WTC11 (cell line): ENCODE measurements at regions not wholly inside any gene's neighbourhood (a gene's known extent, or its start where the extent isn't known, plus 50 kb on each side); places are given as distances from the start of the nearest gene placed in this dataset.

Experiments
- ATAC-seq: fragments of 200-7000 bp; cut with Tn5 transposase; 2 replicates; pipeline ENCODE4 v1.10.0; 2021; ENCODE audit warnings: mild to moderate bottlenecking, moderate library complexity
- CTCF ChIA-PET: fragments of 300-600 bp; sonication (Branson Sonifier 250); formaldehyde crosslinking; loops from one replicate; lab custom pipeline; 2021; ENCODE audit warnings: antibody characterized with exemption; lab: Charles Lee
- POLR2A ChIA-PET: fragments of 350-600 bp; sonication (Branson Sonifier 250); formaldehyde crosslinking; loops from one replicate; lab custom pipeline; 2021; ENCODE audit warnings: antibody characterized with exemption; lab: Charles Lee
- DNase-seq: peaks from one replicate; pipeline ENCODE4 v3.0.0; 2021; ENCODE audit warnings: low spot score
- H3K27ac Mint-ChIP-seq: 2 replicates; pipeline ENCODE4 v1.8.0; 2021; ENCODE audit warnings: mixed read lengths
- H3K27me3 Mint-ChIP-seq: 2 replicates; pipeline ENCODE4 v1.8.0; 2021; ENCODE audit warnings: low read depth, mild to moderate bottlenecking, moderate library complexity, mixed read lengths
- H3K36me3 Mint-ChIP-seq: 2 replicates; pipeline ENCODE4 v1.8.0; 2021; ENCODE audit warnings: mixed read lengths
- H3K4me1 Mint-ChIP-seq: 2 replicates; pipeline ENCODE4 v1.8.0; 2022; ENCODE audit warnings: mixed read lengths
- H3K4me3 Mint-ChIP-seq: 2 replicates; pipeline ENCODE4 v1.8.0; 2021; ENCODE audit warnings: mild to moderate bottlenecking, moderate library complexity, mixed read lengths
- H3K9me3 Mint-ChIP-seq: 2 replicates; pipeline ENCODE4 v1.8.0; 2021; ENCODE audit warnings: mixed read lengths
- ATF1 ChIP-seq: sonication (generic); formaldehyde crosslinking; IDR thresholded peaks from 2 replicates; pipeline ENCODE4 v1.8.1; 2023; ENCODE audit warnings: mild to moderate bottlenecking, moderate library complexity, missing genetic modification reagents
- EMX1 ChIP-seq: fragments of 250-450 bp; sonication (Bioruptor Pico); IDR thresholded peaks from 2 replicates; pipeline ENCODE4 v1.8.0; 2021; ENCODE audit warnings: mild to moderate bottlenecking
- ERG ChIP-seq: fragments of 250-450 bp; sonication (Bioruptor Pico); IDR thresholded peaks from 2 replicates; pipeline ENCODE4 v1.8.0; 2021; ENCODE audit warnings: mild to moderate bottlenecking
- ESRRA ChIP-seq: sonication (generic); formaldehyde crosslinking; IDR thresholded peaks from 2 replicates; pipeline ENCODE4 v1.8.1; 2022; ENCODE audit warnings: mild to moderate bottlenecking, missing genetic modification reagents, borderline replicate concordance
- FOXK1 ChIP-seq: sonication (generic); formaldehyde crosslinking; IDR thresholded peaks from 2 replicates; pipeline ENCODE4 v1.8.0; 2022; ENCODE audit warnings: mild to moderate bottlenecking, moderate library complexity, missing genetic modification reagents
- FOXP1 ChIP-seq: sonication (generic); formaldehyde crosslinking; IDR thresholded peaks from 2 replicates; pipeline ENCODE4 v1.8.0; 2022; ENCODE audit warnings: missing genetic modification reagents, mild to moderate bottlenecking, moderate library complexity, borderline replicate concordance
- GTF2I ChIP-seq: fragments of 250-450 bp; sonication (Bioruptor Pico); conservative IDR thresholded peaks from 2 replicates; pipeline ENCODE4 v1.4.0; 2021; ENCODE audit warnings: mild to moderate bottlenecking
- IRF2 ChIP-seq: sonication (generic); formaldehyde crosslinking; IDR thresholded peaks from 2 replicates; pipeline ENCODE4 v1.8.0; 2022; ENCODE audit warnings: low read depth, missing genetic modification reagents, borderline replicate concordance
- JUN ChIP-seq: sonication (generic); formaldehyde crosslinking; IDR thresholded peaks from 2 replicates; pipeline ENCODE4 v1.8.0; 2023; ENCODE audit warnings: mild to moderate bottlenecking, missing genetic modification reagents
- KAT7 ChIP-seq: sonication (generic); formaldehyde crosslinking; IDR thresholded peaks from 2 replicates; pipeline ENCODE4 v1.8.1; 2023; ENCODE audit warnings: missing genetic modification reagents, mild to moderate bottlenecking, borderline replicate concordance
- MXD4 ChIP-seq: fragments of 250-450 bp; sonication (Bioruptor Pico); IDR thresholded peaks from 2 replicates; pipeline ENCODE4 v1.8.0; 2021; ENCODE audit warnings: mild to moderate bottlenecking, moderate library complexity, borderline replicate concordance
- NFATC4 ChIP-seq: fragments of 250-450 bp; sonication (Bioruptor Pico); IDR thresholded peaks from 2 replicates; pipeline ENCODE4 v1.9.0; 2021; ENCODE audit warnings: mild to moderate bottlenecking
- NR3C1 ChIP-seq: sonication (generic); formaldehyde crosslinking; conservative IDR thresholded peaks from 2 replicates; pipeline ENCODE4 v1.8.1; 2023; ENCODE audit warnings: low read depth, mild to moderate bottlenecking, missing genetic modification reagents
- PRRX2 ChIP-seq: fragments of 250-450 bp; sonication (Bioruptor Pico); IDR thresholded peaks from 2 replicates; pipeline ENCODE4 v1.8.0; 2021; ENCODE audit warnings: mild to moderate bottlenecking
- RELA ChIP-seq: sonication (generic); formaldehyde crosslinking; IDR thresholded peaks from 2 replicates; pipeline ENCODE4 v1.8.1; 2022; ENCODE audit warnings: missing genetic modification reagents, mild to moderate bottlenecking, borderline replicate concordance
- SMAD3 ChIP-seq: sonication (generic); formaldehyde crosslinking; IDR thresholded peaks from 2 replicates; pipeline ENCODE4 v1.8.0; 2022; ENCODE audit warnings: missing genetic modification reagents, mild to moderate bottlenecking, borderline replicate concordance
- SP1 ChIP-seq: sonication (generic); formaldehyde crosslinking; conservative IDR thresholded peaks from 2 replicates; pipeline ENCODE4 v1.8.1; 2022; ENCODE audit warnings: missing genetic modification reagents
- USF1 ChIP-seq: sonication (generic); formaldehyde crosslinking; IDR thresholded peaks from 2 replicates; pipeline ENCODE4 v1.8.0; 2022; ENCODE audit warnings: mild to moderate bottlenecking, missing genetic modification reagents
- ZBTB43 ChIP-seq: sonication (generic); formaldehyde crosslinking; IDR thresholded peaks from 2 replicates; pipeline ENCODE4 v1.8.1; 2023; ENCODE audit warnings: mild to moderate bottlenecking, missing genetic modification reagents
- ZMAT4 ChIP-seq: fragments of 250-450 bp; sonication (Bioruptor Pico); IDR thresholded peaks from 2 replicates; pipeline ENCODE4 v1.9.0; 2021; ENCODE audit warnings: mild to moderate bottlenecking
- ZNF232 ChIP-seq: sonication (generic); formaldehyde crosslinking; IDR thresholded peaks from 2 replicates; pipeline ENCODE4 v1.8.0; 2022; ENCODE audit warnings: mild to moderate bottlenecking, missing genetic modification reagents
- ZNF317 ChIP-seq: sonication (generic); formaldehyde crosslinking; IDR thresholded peaks from 2 replicates; pipeline ENCODE4 v1.8.1; 2023; ENCODE audit warnings: low read depth, mild to moderate bottlenecking, moderate library complexity, missing genetic modification reagents, borderline replicate concordance
- ZNF396 ChIP-seq: fragments of 250-450 bp; sonication (Bioruptor Pico); IDR thresholded peaks from 2 replicates; pipeline ENCODE4 v1.8.0; 2021; ENCODE audit warnings: mild to moderate bottlenecking, moderate library complexity, borderline replicate concordance
- ZNF423 ChIP-seq: fragments of 250-450 bp; sonication (Bioruptor Pico); IDR thresholded peaks from 2 replicates; pipeline ENCODE4 v2.1.2; 2022; ENCODE audit warnings: mild to moderate bottlenecking, moderate library complexity
- ZNF425 ChIP-seq: fragments of 250-450 bp; sonication (Bioruptor Pico); conservative IDR thresholded peaks from 2 replicates; pipeline ENCODE4 v1.9.0; 2021; ENCODE audit warnings: mild to moderate bottlenecking
- TF ChIP-seq, protein P1 (sequence below): sonication (generic); formaldehyde crosslinking; IDR thresholded peaks from 2 replicates; pipeline ENCODE4 v1.8.1; 2023; ENCODE audit warnings: mild to moderate bottlenecking, missing genetic modification reagents, moderate library complexity
- TF ChIP-seq, protein P2 (sequence below): sonication (generic); formaldehyde crosslinking; IDR thresholded peaks from 2 replicates; pipeline ENCODE4 v1.8.1; 2022; ENCODE audit warnings: mild to moderate bottlenecking, moderate library complexity, missing genetic modification reagents

GRCh38 chr9:81313877-81314276, 375.5 kb downstream of the TLE1 start:
- Mint-ChIP-seq H3K27me3 (no peaks in the 10 kb centered on the region), H3K9me3 (peaks cover 62% of the 10 kb centered on the region), H3K4me3 (no peak overlapping the region), H3K4me1 (no peaks in the 10 kb centered on the region), H3K36me3 (peaks cover 35% of the 10 kb centered on the region), H3K27ac (no peak overlapping the region)
- DNase-seq (no peak), ATAC-seq (no peak)
- ChIA-PET CTCF (no interaction called here), POLR2A (no interaction called here)
- TF ChIP-seq RELA (CRISPR knock-in tag), result no peak
- TF ChIP-seq MXD4 (CRISPR knock-in tag), result no peak
- no peak for TF ChIP-seq IRF2
- TF ChIP-seq ZMAT4 (CRISPR knock-in tag), result no peak
- TF ChIP-seq PRRX2 (CRISPR knock-in tag), result no peak
- no peak for TF ChIP-seq USF1
- TF ChIP-seq ZNF232 (CRISPR knock-in tag), result no peak
- TF ChIP-seq, protein P1, sequence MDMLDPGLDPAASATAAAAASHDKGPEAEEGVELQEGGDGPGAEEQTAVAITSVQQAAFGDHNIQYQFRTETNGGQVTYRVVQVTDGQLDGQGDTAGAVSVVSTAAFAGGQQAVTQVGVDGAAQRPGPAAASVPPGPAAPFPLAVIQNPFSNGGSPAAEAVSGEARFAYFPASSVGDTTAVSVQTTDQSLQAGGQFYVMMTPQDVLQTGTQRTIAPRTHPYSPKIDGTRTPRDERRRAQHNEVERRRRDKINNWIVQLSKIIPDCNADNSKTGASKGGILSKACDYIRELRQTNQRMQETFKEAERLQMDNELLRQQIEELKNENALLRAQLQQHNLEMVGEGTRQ (CRISPR knock-in tag), result no peak

DNA sequence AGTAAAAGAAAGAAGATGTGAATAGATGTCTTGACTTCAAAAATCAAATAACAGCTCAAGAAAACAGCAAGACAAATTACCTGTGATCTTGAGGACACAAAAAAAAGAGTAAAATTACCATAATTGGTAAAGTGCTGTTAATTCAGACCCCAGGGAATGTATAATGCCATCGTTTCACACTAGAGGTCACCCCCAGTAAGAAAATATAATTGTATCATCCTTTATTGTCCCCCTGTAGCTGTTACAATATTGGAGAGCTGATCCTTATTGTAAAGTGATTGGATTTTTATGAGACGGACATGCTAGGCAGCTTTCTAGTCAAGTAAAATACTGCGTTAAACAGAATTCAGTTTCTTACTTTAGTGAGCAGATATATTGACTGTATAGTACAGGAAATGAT, 377.0 kb downstream of the TLE1 start:
- no peak overlapping the region for H3K27ac Mint-ChIP-seq
- H3K36me3 Mint-ChIP-seq, result peaks cover 34% of the 10 kb centered on the region
- POLR2A ChIA-PET, result no interaction called here
- ATAC-seq (no peak), DNase-seq (no peak)
- peaks cover 54% of the 10 kb centered on the region for H3K9me3 Mint-ChIP-seq
- CTCF ChIA-PET, result no interaction called here
- TF ChIP-seq FOXP1 (CRISPR knock-in tag) (no peak), ATF1 (CRISPR knock-in tag) (no peak), NFATC4 (CRISPR knock-in tag) (no peak), ZBTB43 (CRISPR knock-in tag) (no peak), ZNF423 (no peak), EMX1 (CRISPR knock-in tag) (no peak), ZNF396 (no peak), ESRRA (CRISPR knock-in tag) (no peak)
- no peaks in the 10 kb centered on the region for H3K4me1 Mint-ChIP-seq
- no peaks in the 10 kb centered on the region for H3K27me3 Mint-ChIP-seq
- H3K4me3 Mint-ChIP-seq, result no peak overlapping the region

- ChIA-PET POLR2A (no interaction called here), CTCF (no interaction called here)
- Mint-ChIP-seq H3K27me3 (no peaks in the 10 kb centered on the region), H3K36me3 (peaks cover 10% of the 10 kb centered on the region), H3K9me3 (peaks cover 26% of the 10 kb centered on the region), H3K4me3 (no peak overlapping the region), H3K27ac (no peak overlapping the region), H3K4me1 (no peaks in the 10 kb centered on the region)
- DNase-seq (no peak), ATAC-seq (no peak)
- TF ChIP-seq JUN (CRISPR knock-in tag) (no peak), SP1 (CRISPR knock-in tag) (no peak), SMAD3 (CRISPR knock-in tag) (no peak), FOXK1 (CRISPR knock-in tag) (no peak), ZNF425 (CRISPR knock-in tag) (no peak), PRRX2 (CRISPR knock-in tag) (no peak), USF1 (no peak), NR3C1 (no peak), ERG (CRISPR knock-in tag) (no peak), KAT7 (no peak), GTF2I (CRISPR knock-in tag) (no peak), ZNF317 (CRISPR knock-in tag) (no peak)
- TF ChIP-seq, protein P2, sequence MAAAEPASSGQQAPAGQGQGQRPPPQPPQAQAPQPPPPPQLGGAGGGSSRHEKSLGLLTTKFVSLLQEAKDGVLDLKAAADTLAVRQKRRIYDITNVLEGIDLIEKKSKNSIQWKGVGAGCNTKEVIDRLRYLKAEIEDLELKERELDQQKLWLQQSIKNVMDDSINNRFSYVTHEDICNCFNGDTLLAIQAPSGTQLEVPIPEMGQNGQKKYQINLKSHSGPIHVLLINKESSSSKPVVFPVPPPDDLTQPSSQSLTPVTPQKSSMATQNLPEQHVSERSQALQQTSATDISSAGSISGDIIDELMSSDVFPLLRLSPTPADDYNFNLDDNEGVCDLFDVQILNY, result no peak
Measured at GRCh38 chr9:81308404-81308803, 380.9 kb downstream of the TLE1 start.
